GM23338 (cell line): ENCODE measurements at regions not wholly inside any gene's neighbourhood (a gene's known extent, or its start where the extent isn't known, plus 50 kb on each side); places are given as distances from the start of the nearest gene placed in this dataset.
A peak's percentile ranks its signal among the peaks of the same experiment; 100 is the strongest.

ENCODE experiments used
- ATAC-seq: fragments of 200-7000 bp; cut with Tn5 transposase; 3 replicates; pipeline ENCODE4 v1.9.1; 2020
- DNase-seq: peaks from one replicate; pipeline ENCODE4 v3.0.0-alpha.2; 2015; ENCODE audit warnings: low spot score
- H2AFZ ChIP-seq: fragments of 200-600 bp; sonication (generic); 2 replicates; pipeline ENCODE4 v1.8.0; 2016; ENCODE audit warnings: antibody characterized with exemption, mild to moderate bottlenecking, moderate library complexity
- H3F3A ChIP-seq: fragments of 200-600 bp; sonication (generic); replicated peaks from 2 replicates; pipeline ENCODE4 v1.8.0; 2017; ENCODE audit warnings: antibody characterized with exemption, mixed run types, low read depth
- H3K27ac ChIP-seq: fragments of 200-600 bp; sonication (generic); 2 replicates; pipeline ENCODE4 v1.6.1; 2016; ENCODE audit warnings: low read depth
- H3K27me3 ChIP-seq: fragments of 200-600 bp; sonication (generic); 2 replicates; pipeline ENCODE4 v1.8.0; 2016; ENCODE audit warnings: mild to moderate bottlenecking, mixed run types, moderate library complexity; ENCODE audit not compliant: insufficient read depth
- H3K36me3 ChIP-seq: fragments of 200-600 bp; sonication (generic); 2 replicates; pipeline ENCODE4 v1.8.0; 2016; ENCODE audit warnings: mild to moderate bottlenecking; ENCODE audit not compliant: insufficient read depth
- H3K4me1 ChIP-seq: fragments of 200-600 bp; sonication (generic); 2 replicates; pipeline ENCODE4 v1.8.0; 2016; ENCODE audit warnings: mild to moderate bottlenecking, moderate library complexity; ENCODE audit not compliant: insufficient read depth
- H3K4me2 ChIP-seq: fragments of 200-600 bp; sonication (generic); 2 replicates; pipeline ENCODE4 v1.7.1; 2017; ENCODE audit warnings: mixed run types
- H3K4me3 ChIP-seq: fragments of 200-600 bp; sonication (generic); 2 replicates; pipeline ENCODE4 v1.6.1; 2016; ENCODE audit warnings: mixed run types
- H3K79me2 ChIP-seq: fragments of 200-600 bp; sonication (generic); replicated peaks from 2 replicates; pipeline ENCODE4 v1.8.0; 2017; ENCODE audit warnings: mild to moderate bottlenecking; ENCODE audit not compliant: insufficient read depth
- H3K9me2 ChIP-seq: fragments of 200-600 bp; sonication (generic); 2 replicates; pipeline ENCODE4 v1.8.0; 2017; ENCODE audit not compliant: insufficient read depth
- H4K20me1 ChIP-seq: fragments of 200-600 bp; sonication (generic); replicated peaks from 2 replicates; pipeline ENCODE4 v1.8.0; 2017; ENCODE audit warnings: mild to moderate bottlenecking; ENCODE audit not compliant: insufficient read depth
- H3K27ac Mint-ChIP-seq: 2 replicates; pipeline ENCODE4 v1.8.0; 2020; ENCODE audit warnings: inconsistent platforms, mild to moderate bottlenecking, moderate library complexity, mixed read lengths
- H3K27me3 Mint-ChIP-seq: 3 replicates; pipeline ENCODE4 v1.8.0; 2022; ENCODE audit warnings: low read depth, mild to moderate bottlenecking, moderate library complexity, mixed read lengths, inconsistent platforms; ENCODE audit not compliant: insufficient read depth, poor library complexity
- H3K36me3 Mint-ChIP-seq: 3 replicates; pipeline ENCODE4 v1.8.0; 2021; ENCODE audit warnings: low read depth, mild to moderate bottlenecking, inconsistent platforms, moderate library complexity, mixed read lengths
- H3K4me1 Mint-ChIP-seq: 3 replicates; pipeline ENCODE4 v1.8.0; 2020; ENCODE audit warnings: mild to moderate bottlenecking, inconsistent platforms, mixed read lengths
- H3K4me3 Mint-ChIP-seq: 3 replicates; pipeline ENCODE4 v1.8.0; 2021; ENCODE audit warnings: moderate library complexity, mild to moderate bottlenecking, inconsistent platforms, mixed read lengths
- H3K9me3 Mint-ChIP-seq: 3 replicates; pipeline ENCODE4 v1.8.0; 2020; ENCODE audit warnings: moderate library complexity, mild to moderate bottlenecking, inconsistent platforms, mixed read lengths
- CREB1 ChIP-seq: fragments of 250-450 bp; sonication (Bioruptor Pico); IDR thresholded peaks from 2 replicates; pipeline ENCODE4 v1.5.0; 2020; ENCODE audit warnings: low read depth, mild to moderate bottlenecking, moderate library complexity
- EZH2 ChIP-seq: fragments of 200-600 bp; sonication (generic); IDR thresholded peaks from one replicate; pipeline ENCODE4 v1.8.0; 2017; ENCODE audit warnings: antibody characterized with exemption, mild to moderate bottlenecking, low read depth; ENCODE audit not compliant: unreplicated experiment
- EZH2phosphoT487 ChIP-seq: fragments of 200-600 bp; sonication (generic); IDR thresholded peaks from one replicate; pipeline ENCODE4 v1.8.1; 2018; ENCODE audit warnings: antibody characterized with exemption; ENCODE audit not compliant: unreplicated experiment
- JUNB ChIP-seq: IDR thresholded peaks from one replicate; pipeline ENCODE4 v1.6.1; 2016; ENCODE audit warnings: antibody characterized with exemption; ENCODE audit not compliant: unreplicated experiment
- NANOG ChIP-seq: IDR thresholded peaks from 2 replicates; pipeline ENCODE4 v1.6.1; 2016; ENCODE audit warnings: antibody characterized with exemption, borderline replicate concordance
- POLR2AphosphoS5 ChIP-seq: IDR thresholded peaks from 2 replicates; pipeline ENCODE4 v1.6.1; 2016; ENCODE audit warnings: antibody characterized with exemption, low read depth
- STAT1 ChIP-seq: IDR thresholded peaks from one replicate; pipeline ENCODE4 v1.6.1; 2016; ENCODE audit warnings: antibody characterized with exemption; ENCODE audit not compliant: unreplicated experiment
- ZNF114 ChIP-seq: fragments of 250-450 bp; sonication (Bioruptor Pico); IDR thresholded peaks from 2 replicates; pipeline ENCODE4 v1.5.0; 2020; ENCODE audit warnings: mild to moderate bottlenecking, moderate library complexity
- ZNF331 ChIP-seq: fragments of 250-450 bp; sonication (Bioruptor Pico); IDR thresholded peaks from 2 replicates; pipeline ENCODE4 v1.5.0; 2020; ENCODE audit warnings: low read depth, mild to moderate bottlenecking, moderate library complexity
- TF ChIP-seq, protein P1 (sequence below): IDR thresholded peaks from 2 replicates; pipeline ENCODE4 v1.6.1; 2016; ENCODE audit warnings: antibody characterized with exemption
- TF ChIP-seq, protein P2 (sequence below), 2 experiments: fragments of 200-600 bp in 1 of 2; sonication (generic) in 1 of 2; conservative IDR thresholded peaks; 2 replicates each; pipeline versions ENCODE4 v1.5.1 to v1.6.1; 2016 to 2017; ENCODE audit warnings: antibody characterized with exemption in 2 of 2, low read depth in 2 of 2, mild to moderate bottlenecking in 2 of 2, moderate library complexity in 1 of 2
- TF ChIP-seq, protein P3 (sequence below): IDR thresholded peaks from one replicate; pipeline ENCODE4 v1.6.1; 2018; ENCODE audit warnings: antibody characterized with exemption; ENCODE audit not compliant: unreplicated experiment

DNA sequence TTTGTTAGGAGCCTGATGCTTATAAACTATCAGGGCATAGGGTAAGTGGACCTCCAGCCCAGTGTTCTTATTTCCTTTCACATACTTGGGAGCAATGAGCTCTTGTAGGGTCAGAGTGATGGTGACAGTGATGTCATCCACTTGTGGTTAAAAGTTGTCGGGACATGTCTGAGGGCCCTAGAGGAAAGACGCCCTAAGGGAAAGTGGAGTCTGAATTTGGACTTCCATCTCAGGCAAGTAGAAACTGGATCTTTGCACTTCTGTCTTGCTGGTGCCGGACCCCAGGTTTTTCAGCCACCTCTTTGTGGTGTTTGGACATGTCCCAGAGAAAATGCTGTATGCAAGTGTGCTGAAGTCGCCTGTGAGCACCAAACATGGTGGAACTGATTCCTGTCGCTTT, 900.5 kb downstream of the C6orf118 start:
- H3K4me3 ChIP-seq, result no peak overlapping the region
- no peaks in the 10 kb centered on the region for H3K27me3 ChIP-seq
- no peak overlapping the region for H3K4me3 Mint-ChIP-seq
- H3K9me2 ChIP-seq, result peaks cover 10% of the 10 kb centered on the region
- H2AFZ ChIP-seq, result no peak overlapping the region
- H3K79me2 ChIP-seq, result no peaks in the 10 kb centered on the region
- H3K9me3 Mint-ChIP-seq, result no peaks in the 10 kb centered on the region
- H3K36me3 Mint-ChIP-seq, result no peaks in the 10 kb centered on the region; the same call in 2 of the 3 replicates
- H3K36me3 ChIP-seq, result no peaks in the 10 kb centered on the region
- DNase-seq (no peak), ATAC-seq (no peak)
- no peaks in the 10 kb centered on the region for H3F3A ChIP-seq
- no peaks in the 10 kb centered on the region for H4K20me1 ChIP-seq
- H3K4me1 Mint-ChIP-seq, result peaks cover 9% of the 10 kb centered on the region
- no peaks in the 10 kb centered on the region for H3K4me1 ChIP-seq
- no peak overlapping the region for H3K4me2 ChIP-seq
- H3K27ac ChIP-seq, result no peak overlapping the region
- TF ChIP-seq, protein P1, sequence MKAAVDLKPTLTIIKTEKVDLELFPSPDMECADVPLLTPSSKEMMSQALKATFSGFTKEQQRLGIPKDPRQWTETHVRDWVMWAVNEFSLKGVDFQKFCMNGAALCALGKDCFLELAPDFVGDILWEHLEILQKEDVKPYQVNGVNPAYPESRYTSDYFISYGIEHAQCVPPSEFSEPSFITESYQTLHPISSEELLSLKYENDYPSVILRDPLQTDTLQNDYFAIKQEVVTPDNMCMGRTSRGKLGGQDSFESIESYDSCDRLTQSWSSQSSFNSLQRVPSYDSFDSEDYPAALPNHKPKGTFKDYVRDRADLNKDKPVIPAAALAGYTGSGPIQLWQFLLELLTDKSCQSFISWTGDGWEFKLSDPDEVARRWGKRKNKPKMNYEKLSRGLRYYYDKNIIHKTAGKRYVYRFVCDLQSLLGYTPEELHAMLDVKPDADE, result no peak
- no peak for TF ChIP-seq POLR2AphosphoS5
- no peak for TF ChIP-seq EZH2
- TF ChIP-seq STAT1, result no peak
- H3K27ac Mint-ChIP-seq, result no peak overlapping the region
- H3K27me3 Mint-ChIP-seq, result peaks cover 4% of the 10 kb centered on the region

DNA sequence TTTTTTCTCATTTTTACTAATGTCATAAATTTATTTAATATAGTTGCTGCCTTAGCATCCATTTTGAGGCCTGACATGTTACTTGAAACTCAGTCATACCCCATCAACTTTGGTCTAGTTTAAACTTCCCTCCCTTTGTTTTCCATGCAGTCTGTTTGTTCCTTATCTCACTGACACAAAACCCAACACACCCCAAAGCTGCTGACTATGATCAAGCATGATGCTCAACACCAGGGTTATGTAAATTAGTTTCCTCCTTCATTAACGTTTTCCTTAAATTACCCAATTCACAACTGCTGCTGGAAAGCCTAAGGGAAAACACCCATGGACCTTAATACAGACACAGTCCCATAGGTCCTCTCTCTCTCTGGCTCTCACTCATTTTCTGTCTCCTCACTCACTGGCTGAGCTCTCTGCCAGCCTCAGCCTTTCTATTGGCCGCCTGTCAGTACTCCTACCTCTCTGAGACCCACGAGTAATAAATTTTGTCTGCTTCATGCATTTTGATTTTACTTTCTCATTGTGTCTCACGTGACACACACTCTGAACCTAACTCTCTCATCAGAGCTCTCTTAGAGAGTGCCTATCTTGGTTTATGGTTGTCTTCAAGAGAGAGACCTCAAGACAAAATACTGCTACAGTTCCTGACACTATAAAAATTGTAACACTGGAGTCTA, 904.5 kb downstream of the C6orf118 start:
- Histone ChIP-seq H2AFZ (peak overlapping the region; percentile 23; the same call in 1 of the 2 replicates), H3K36me3 (no peaks in the 10 kb centered on the region), H3K9me2 (peaks cover 10% of the 10 kb centered on the region), H3K27ac (no peak overlapping the region), H3K4me1 (no peaks in the 10 kb centered on the region), H3K4me3 (no peak overlapping the region), H3K27me3 (no peaks in the 10 kb centered on the region), H4K20me1 (no peaks in the 10 kb centered on the region), H3K79me2 (no peaks in the 10 kb centered on the region), H3F3A (no peaks in the 10 kb centered on the region), H3K4me2 (no peak overlapping the region)
- H3K27me3 Mint-ChIP-seq, result no peaks in the 10 kb centered on the region
- H3K27ac Mint-ChIP-seq, result no peak overlapping the region
- H3K4me3 Mint-ChIP-seq, result no peak overlapping the region
- H3K36me3 Mint-ChIP-seq, result no peaks in the 10 kb centered on the region; the same call in 2 of the 3 replicates
- H3K4me1 Mint-ChIP-seq, result peaks cover 5% of the 10 kb centered on the region; the same call in 2 of the 3 replicates
- no peak for ATAC-seq
- DNase-seq, result no peak
- H3K9me3 Mint-ChIP-seq, result no peaks in the 10 kb centered on the region
- TF ChIP-seq, protein P2, sequence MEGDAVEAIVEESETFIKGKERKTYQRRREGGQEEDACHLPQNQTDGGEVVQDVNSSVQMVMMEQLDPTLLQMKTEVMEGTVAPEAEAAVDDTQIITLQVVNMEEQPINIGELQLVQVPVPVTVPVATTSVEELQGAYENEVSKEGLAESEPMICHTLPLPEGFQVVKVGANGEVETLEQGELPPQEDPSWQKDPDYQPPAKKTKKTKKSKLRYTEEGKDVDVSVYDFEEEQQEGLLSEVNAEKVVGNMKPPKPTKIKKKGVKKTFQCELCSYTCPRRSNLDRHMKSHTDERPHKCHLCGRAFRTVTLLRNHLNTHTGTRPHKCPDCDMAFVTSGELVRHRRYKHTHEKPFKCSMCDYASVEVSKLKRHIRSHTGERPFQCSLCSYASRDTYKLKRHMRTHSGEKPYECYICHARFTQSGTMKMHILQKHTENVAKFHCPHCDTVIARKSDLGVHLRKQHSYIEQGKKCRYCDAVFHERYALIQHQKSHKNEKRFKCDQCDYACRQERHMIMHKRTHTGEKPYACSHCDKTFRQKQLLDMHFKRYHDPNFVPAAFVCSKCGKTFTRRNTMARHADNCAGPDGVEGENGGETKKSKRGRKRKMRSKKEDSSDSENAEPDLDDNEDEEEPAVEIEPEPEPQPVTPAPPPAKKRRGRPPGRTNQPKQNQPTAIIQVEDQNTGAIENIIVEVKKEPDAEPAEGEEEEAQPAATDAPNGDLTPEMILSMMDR (conservative IDR thresholded peaks at IDR 0.05; ENCODE audit: low read depth in 2 of 2), result no peak
- TF ChIP-seq ZNF114 (CRISPR knock-in tag), result no peak
- TF ChIP-seq POLR2AphosphoS5, result no peak
- no peak for TF ChIP-seq STAT1
- TF ChIP-seq CREB1 (CRISPR knock-in tag), result no peak
- TF ChIP-seq EZH2, result no peak
- TF ChIP-seq ZNF331, result no peak
- no peak for TF ChIP-seq JUNB
- TF ChIP-seq, protein P1, result no peak
- TF ChIP-seq EZH2phosphoT487, result no peak
- no peak for TF ChIP-seq NANOG
- TF ChIP-seq, protein P3, sequence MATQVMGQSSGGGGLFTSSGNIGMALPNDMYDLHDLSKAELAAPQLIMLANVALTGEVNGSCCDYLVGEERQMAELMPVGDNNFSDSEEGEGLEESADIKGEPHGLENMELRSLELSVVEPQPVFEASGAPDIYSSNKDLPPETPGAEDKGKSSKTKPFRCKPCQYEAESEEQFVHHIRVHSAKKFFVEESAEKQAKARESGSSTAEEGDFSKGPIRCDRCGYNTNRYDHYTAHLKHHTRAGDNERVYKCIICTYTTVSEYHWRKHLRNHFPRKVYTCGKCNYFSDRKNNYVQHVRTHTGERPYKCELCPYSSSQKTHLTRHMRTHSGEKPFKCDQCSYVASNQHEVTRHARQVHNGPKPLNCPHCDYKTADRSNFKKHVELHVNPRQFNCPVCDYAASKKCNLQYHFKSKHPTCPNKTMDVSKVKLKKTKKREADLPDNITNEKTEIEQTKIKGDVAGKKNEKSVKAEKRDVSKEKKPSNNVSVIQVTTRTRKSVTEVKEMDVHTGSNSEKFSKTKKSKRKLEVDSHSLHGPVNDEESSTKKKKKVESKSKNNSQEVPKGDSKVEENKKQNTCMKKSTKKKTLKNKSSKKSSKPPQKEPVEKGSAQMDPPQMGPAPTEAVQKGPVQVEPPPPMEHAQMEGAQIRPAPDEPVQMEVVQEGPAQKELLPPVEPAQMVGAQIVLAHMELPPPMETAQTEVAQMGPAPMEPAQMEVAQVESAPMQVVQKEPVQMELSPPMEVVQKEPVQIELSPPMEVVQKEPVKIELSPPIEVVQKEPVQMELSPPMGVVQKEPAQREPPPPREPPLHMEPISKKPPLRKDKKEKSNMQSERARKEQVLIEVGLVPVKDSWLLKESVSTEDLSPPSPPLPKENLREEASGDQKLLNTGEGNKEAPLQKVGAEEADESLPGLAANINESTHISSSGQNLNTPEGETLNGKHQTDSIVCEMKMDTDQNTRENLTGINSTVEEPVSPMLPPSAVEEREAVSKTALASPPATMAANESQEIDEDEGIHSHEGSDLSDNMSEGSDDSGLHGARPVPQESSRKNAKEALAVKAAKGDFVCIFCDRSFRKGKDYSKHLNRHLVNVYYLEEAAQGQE, result no peak
